NB4 (cell line): ENCODE measurements at regions not wholly inside any gene's neighbourhood (a gene's known extent, or its start where the extent isn't known, plus 50 kb on each side); places are given as distances from the start of the nearest gene placed in this dataset.

Experiments used
- DNase-seq: peaks from one replicate; pipeline ENCODE4 v3.0.0; 2010; ENCODE audit warnings: low read depth
- H3K4me3 ChIP-seq: one replicate; pipeline ENCODE4 v1.5.1; 2011; ENCODE audit warnings: mild to moderate bottlenecking, low read depth, low read length, moderate library complexity
- MAX ChIP-seq: IDR thresholded peaks from 2 replicates; pipeline ENCODE4 v1.6.1; 2011; ENCODE audit warnings: low read depth, low read length
- MYC ChIP-seq: IDR thresholded peaks from 2 replicates; pipeline ENCODE4 v1.6.1; 2011; ENCODE audit warnings: low read depth, low read length
- POLR2A ChIP-seq: IDR thresholded peaks from 2 replicates; pipeline ENCODE4 v1.6.1; 2011; ENCODE audit warnings: mild to moderate bottlenecking; ENCODE audit not compliant: insufficient read length; ENCODE audit errors: extremely low read depth
- TF ChIP-seq, protein P1 (sequence below): IDR thresholded peaks from one replicate; pipeline ENCODE4 v1.5.1; 2012; ENCODE audit warnings: low read depth, low read length

DNA sequence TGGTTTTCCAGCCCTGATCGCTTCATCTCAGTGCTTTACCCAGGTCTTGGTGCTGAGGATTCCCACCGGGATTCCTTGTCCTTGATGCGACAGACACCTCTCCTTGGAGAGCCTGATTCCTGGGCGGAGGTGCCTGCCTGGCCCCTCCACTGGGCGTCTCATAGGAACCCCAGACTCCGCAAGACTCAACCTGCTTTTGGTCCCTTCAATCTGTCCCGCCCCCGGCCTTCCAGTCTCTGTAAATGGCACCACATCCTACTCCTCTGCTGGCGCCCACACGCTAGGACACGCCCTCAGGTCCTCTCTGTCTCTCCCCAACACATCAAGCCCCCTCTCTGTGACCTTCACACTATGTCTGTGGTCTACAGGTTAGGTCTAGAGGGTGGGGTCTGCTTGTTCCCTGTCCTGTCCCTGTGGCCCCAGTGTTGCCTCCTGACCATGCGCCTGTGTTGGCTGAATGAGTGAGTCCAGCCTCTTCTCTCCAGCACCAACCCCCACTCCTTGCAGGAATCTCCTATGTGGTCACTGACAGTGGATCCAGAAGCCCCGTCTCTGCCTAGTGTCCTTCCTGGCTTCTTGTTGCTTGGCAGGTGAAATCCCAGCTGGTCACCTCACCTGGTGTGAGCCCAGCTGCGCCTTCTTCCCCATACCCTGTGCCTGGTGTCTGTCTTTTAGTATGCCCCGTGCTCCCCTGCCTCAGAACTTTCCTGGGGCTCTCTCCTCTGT, 119.7 kb upstream of the C1orf174 start:
- no peak overlapping the region for H3K4me3 ChIP-seq
- no peak for DNase-seq
- TF ChIP-seq MAX (no peak), MYC (no peak), POLR2A (no peak)
- TF ChIP-seq, protein P1, sequence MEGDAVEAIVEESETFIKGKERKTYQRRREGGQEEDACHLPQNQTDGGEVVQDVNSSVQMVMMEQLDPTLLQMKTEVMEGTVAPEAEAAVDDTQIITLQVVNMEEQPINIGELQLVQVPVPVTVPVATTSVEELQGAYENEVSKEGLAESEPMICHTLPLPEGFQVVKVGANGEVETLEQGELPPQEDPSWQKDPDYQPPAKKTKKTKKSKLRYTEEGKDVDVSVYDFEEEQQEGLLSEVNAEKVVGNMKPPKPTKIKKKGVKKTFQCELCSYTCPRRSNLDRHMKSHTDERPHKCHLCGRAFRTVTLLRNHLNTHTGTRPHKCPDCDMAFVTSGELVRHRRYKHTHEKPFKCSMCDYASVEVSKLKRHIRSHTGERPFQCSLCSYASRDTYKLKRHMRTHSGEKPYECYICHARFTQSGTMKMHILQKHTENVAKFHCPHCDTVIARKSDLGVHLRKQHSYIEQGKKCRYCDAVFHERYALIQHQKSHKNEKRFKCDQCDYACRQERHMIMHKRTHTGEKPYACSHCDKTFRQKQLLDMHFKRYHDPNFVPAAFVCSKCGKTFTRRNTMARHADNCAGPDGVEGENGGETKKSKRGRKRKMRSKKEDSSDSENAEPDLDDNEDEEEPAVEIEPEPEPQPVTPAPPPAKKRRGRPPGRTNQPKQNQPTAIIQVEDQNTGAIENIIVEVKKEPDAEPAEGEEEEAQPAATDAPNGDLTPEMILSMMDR, result no peak

DNA sequence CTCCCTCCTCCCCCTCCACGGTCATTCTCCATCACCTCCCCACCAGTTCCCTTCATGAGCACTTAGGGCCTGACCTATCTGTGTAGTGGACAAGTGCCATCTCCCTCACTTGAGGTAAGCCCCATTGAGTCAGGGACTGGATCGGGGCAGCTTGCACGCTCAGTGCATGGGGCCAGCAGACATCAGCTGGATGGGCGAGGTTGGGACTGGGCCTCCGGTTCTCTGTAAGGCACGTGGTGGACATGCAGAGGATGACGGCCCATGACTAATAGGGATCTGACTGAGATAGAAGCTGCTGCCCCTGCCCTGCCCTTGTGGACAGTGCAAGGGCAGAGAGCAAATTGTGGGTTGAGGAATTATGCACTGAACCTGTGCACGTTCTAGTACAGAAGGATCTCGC, 120.4 kb upstream of the C1orf174 start:
- DNase-seq, result no peak
- TF ChIP-seq MYC (no peak), POLR2A (no peak), MAX (no peak)
- TF ChIP-seq, protein P1, result no peak
- H3K4me3 ChIP-seq, result no peak overlapping the region

GRCh38 chr1:4021136-4021973, 121.3 kb upstream of the C1orf174 start:
- TF ChIP-seq POLR2A (no peak), MAX (no peak), MYC (no peak)
- TF ChIP-seq, protein P1, result no peak
- DNase-seq, result no peak
- H3K4me3 ChIP-seq, result no peak overlapping the region

- H3K4me3 ChIP-seq, result no peak overlapping the region
- DNase-seq, result no peak
- TF ChIP-seq MAX (no peak), POLR2A (no peak), MYC (no peak)
- TF ChIP-seq, protein P1, result no peak
Observed at GRCh38 chr1:4021974-4022268, 121.8 kb upstream of the C1orf174 start.

DNA sequence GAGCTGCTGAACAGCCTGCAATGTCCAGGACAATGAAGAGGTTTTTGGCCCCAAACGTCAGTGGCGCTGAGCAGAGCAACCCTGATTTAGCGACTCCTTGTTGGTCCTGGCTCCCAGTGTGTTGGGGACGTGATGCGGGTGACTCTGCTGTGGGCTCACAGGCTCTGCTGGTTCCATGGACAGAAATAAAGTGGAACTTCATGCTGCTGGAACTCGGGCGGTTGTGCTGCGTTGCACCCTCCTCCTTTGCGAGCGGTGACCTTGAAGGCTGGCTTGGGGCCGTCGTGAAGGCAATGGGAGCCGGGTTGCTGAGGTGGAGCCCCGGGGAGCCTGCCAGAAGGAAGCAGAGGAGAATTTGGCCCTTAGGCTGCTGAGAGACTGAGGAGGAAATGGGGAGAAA, 122.6 kb upstream of the C1orf174 start:
- TF ChIP-seq MAX (no peak), POLR2A (no peak), MYC (no peak)
- TF ChIP-seq, protein P1, result no peak
- DNase-seq, result no peak
- H3K4me3 ChIP-seq, result no peak overlapping the region
